Bronchial epithelial cell (primary cell): ENCODE measurements at regions not wholly inside any gene's neighbourhood (a gene's known extent, or its start where the extent isn't known, plus 50 kb on each side); places are given as distances from the start of the nearest gene placed in this dataset.

Experiments
- DNase-seq: peaks from one replicate; pipeline ENCODE4 v3.0.0-alpha.2; 2010; ENCODE audit warnings: low read depth
- FAIRE-seq: peaks from 2 replicates; lab custom pipeline; 2011; peaks lifted over from hg19 to GRCh38; lab: Jason Lieb, UNC
- H3K27me3 ChIP-seq: 2 replicates; pipeline ENCODE4 v1.5.1; 2011; ENCODE audit warnings: low read length; ENCODE audit not compliant: control insufficient read depth, insufficient read depth
- H3K36me3 ChIP-seq: 2 replicates; pipeline ENCODE4 v1.5.1; 2011; ENCODE audit warnings: low read length; ENCODE audit not compliant: control insufficient read depth, insufficient read depth
- H3K4me3 ChIP-seq: 2 replicates; pipeline ENCODE4 v1.5.1; 2011; ENCODE audit warnings: mild to moderate bottlenecking, low read depth, low read length, control low read depth
- CTCF ChIP-seq: IDR thresholded peaks from 2 replicates; pipeline ENCODE4 v1.5.1; 2011; ENCODE audit warnings: mild to moderate bottlenecking, moderate library complexity, low read length, control low read depth, inconsistent platforms; ENCODE audit not compliant: insufficient read depth, severe bottlenecking

- TF ChIP-seq CTCF = no peak
- no peak overlapping the region for H3K4me3 ChIP-seq
- FAIRE-seq (no peak), DNase-seq (no peak)
- H3K36me3 ChIP-seq = no peaks in the 10 kb centered on the region
- H3K27me3 ChIP-seq = no peaks in the 10 kb centered on the region
Measured at GRCh38 chr15:46918462-46919140, 798.7 kb upstream of the SEMA6D start.

DNA sequence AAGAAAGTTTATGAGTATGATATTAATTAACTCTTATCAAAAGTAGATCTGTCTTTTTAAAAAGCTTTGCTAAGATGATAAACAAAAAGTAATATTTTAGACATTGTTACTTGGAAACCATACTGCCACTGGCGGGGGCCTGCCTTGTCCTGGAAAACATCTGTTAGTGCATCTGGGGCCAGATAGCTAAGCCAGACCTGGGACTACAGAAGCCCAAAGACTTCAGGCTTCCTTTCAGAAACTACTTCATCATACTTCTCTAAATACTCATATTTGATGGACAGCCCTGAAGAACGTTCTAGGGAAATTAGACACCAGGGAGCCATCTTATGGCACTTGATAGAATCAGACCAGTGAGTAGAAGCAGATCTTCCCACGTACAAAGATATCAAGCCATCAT, 795.4 kb upstream of the SEMA6D start:
- H3K36me3 ChIP-seq = no peaks in the 10 kb centered on the region
- FAIRE-seq = no peak
- H3K27me3 ChIP-seq = no peaks in the 10 kb centered on the region
- H3K4me3 ChIP-seq = no peak overlapping the region
- no peak for TF ChIP-seq CTCF
- no peak for DNase-seq

DNA sequence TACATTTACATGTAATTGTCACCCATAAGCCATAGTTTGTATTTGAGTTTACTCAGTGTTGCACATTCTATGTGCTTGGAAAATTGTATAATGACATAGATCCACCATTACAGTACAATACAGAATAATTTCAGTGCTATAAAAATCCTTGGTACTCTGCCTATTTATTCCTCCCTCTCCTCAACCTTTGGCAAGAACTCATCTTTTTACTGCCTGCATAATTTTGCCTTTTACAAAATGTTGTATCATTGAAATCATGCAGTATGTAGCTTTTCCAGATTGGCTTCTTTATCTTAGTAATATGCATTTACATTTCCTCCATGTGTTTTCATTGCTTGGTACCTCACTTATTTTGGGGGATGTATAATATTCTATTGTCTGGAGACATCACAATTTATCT, 786.9 kb upstream of the SEMA6D start:
- DNase-seq (no peak), FAIRE-seq (no peak)
- H3K36me3 ChIP-seq = no peaks in the 10 kb centered on the region
- no peaks in the 10 kb centered on the region for H3K27me3 ChIP-seq
- H3K4me3 ChIP-seq = no peak overlapping the region
- no peak for TF ChIP-seq CTCF

GRCh38 chr15:46933332-46933731, 784.0 kb upstream of the SEMA6D start:
- TF ChIP-seq CTCF = no peak
- DNase-seq = no peak
- Histone ChIP-seq H3K27me3 (no peaks in the 10 kb centered on the region), H3K36me3 (no peaks in the 10 kb centered on the region), H3K4me3 (no peak overlapping the region)
- FAIRE-seq = no peak

DNA sequence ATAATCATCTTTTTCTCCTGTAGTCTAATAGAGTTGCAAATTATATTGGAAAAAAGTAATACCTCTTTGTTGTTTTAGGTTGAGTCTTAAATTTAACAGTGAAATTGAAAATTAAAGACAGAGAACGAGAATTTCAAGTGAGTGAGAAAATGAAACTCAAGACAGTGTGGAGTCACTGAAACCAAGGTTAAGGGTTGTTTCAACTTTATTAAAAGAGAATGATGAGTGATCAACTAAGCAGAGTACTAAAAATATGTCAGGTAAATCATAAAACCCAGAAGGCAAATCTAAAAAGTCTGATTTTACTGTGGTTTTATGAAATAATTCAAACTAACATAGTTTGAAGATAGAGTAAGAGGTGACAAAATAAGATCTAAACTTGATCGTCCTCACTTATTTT, 782.5 kb upstream of the SEMA6D start:
- Histone ChIP-seq H3K36me3 (no peaks in the 10 kb centered on the region), H3K4me3 (no peak overlapping the region), H3K27me3 (no peaks in the 10 kb centered on the region)
- FAIRE-seq (no peak), DNase-seq (no peak)
- TF ChIP-seq CTCF = no peak

DNA sequence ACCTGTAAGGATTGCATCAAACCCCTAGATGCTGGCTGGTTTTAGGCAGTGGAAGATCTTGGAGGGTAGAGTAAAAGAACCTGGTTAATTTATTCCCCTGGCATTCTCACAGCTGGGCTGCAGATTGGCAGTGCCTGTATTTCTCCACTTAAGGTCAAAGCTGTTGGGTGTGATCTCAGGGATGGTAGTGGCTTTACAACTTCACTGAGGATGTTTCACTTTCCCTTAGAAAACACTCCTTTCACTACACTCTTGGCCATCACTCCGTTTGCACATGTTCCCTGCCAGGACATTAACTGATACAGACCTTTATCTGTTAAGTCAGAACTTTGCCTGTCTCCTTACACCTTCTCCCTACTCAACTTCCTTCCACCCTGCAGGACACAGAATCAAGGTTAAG, 779.1 kb upstream of the SEMA6D start:
- TF ChIP-seq CTCF = no peak
- FAIRE-seq (no peak), DNase-seq (no peak)
- H3K27me3 ChIP-seq = no peaks in the 10 kb centered on the region
- no peaks in the 10 kb centered on the region for H3K36me3 ChIP-seq
- no peak overlapping the region for H3K4me3 ChIP-seq
